ENCODE measurements at regions not wholly inside any gene's neighbourhood (a gene's known extent, or its start where the extent isn't known, plus 50 kb on each side); places are given as distances from the start of the nearest gene placed in this dataset.

GRCh38 chr2:30332791-30333453 is 101.6 kb downstream of the LBH start:
- H3K27ac ChIP-seq, result no peak overlapping the region

GRCh38 chr2:30334762-30335363 is 103.5 kb downstream of the LBH start:
- DNase-seq (no peak), ATAC-seq (peak in 1 of 2 donors; percentile 10)
- Histone ChIP-seq H3K9me3 (no peaks in the 10 kb centered on the region), H3K4me1 (peaks cover 30% of the 10 kb centered on the region), H3K27ac (peak overlapping the region; percentile 24), H3K36me3 (no peaks in the 10 kb centered on the region), H3K27me3 (ENCODE audit: low read depth) (no peaks in the 10 kb centered on the region), H3K4me3 (no peak overlapping the region)
- peak; percentile 20 for TF ChIP-seq CTCF (IDR thresholded peaks at IDR 0.05)
- intact Hi-C loops (cut with DNase I), result no loop called here

More at GRCh38 chr2:30332791-30333453, 101.6 kb downstream of the LBH start:
- no peaks in the 10 kb centered on the region for H3K36me3 ChIP-seq
- H3K4me1 ChIP-seq, result peaks cover 30% of the 10 kb centered on the region
- H3K4me3 ChIP-seq, result no peak overlapping the region
- no peak for TF ChIP-seq CTCF (IDR thresholded peaks at IDR 0.05)
- H3K9me3 ChIP-seq, result no peaks in the 10 kb centered on the region
- DNase-seq (no peak), ATAC-seq (no peak)
- H3K27me3 ChIP-seq (ENCODE audit: low read depth), result no peaks in the 10 kb centered on the region
- intact Hi-C loops (cut with DNase I), result no loop called here

- Histone ChIP-seq H3K27ac (no peak overlapping the region), H3K9me3 (no peaks in the 10 kb centered on the region), H3K36me3 (no peaks in the 10 kb centered on the region), H3K27me3 (ENCODE audit: low read depth) (no peaks in the 10 kb centered on the region), H3K4me3 (no peak overlapping the region), H3K4me1 (peaks cover 30% of the 10 kb centered on the region)
- DNase-seq (no peak), ATAC-seq (no peak)
- intact Hi-C loops (cut with DNase I), result no loop called here
- TF ChIP-seq CTCF (IDR thresholded peaks at IDR 0.05), result no peak
Observed at GRCh38 chr2:30336084-30336483, 104.8 kb downstream of the LBH start.

- Histone ChIP-seq H3K27ac (peak overlapping the region; percentile 72), H3K27me3 (ENCODE audit: low read depth) (no peaks in the 10 kb centered on the region), H3K4me3 (no peak overlapping the region), H3K9me3 (no peaks in the 10 kb centered on the region), H3K4me1 (peaks cover 30% of the 10 kb centered on the region), H3K36me3 (no peaks in the 10 kb centered on the region)
- DNase-seq (no peak), ATAC-seq (peak; percentile 57 to 60)
- intact Hi-C loops (cut with DNase I), result no loop called here
- no peak for TF ChIP-seq CTCF (IDR thresholded peaks at IDR 0.05)
Observed at GRCh38 chr2:30336978-30337841, 105.9 kb downstream of the LBH start.

GRCh38 chr2:30338475-30338874 is 107.1 kb downstream of the LBH start:
- peaks cover 30% of the 10 kb centered on the region for H3K4me1 ChIP-seq
- no peak overlapping the region for H3K4me3 ChIP-seq
- no peaks in the 10 kb centered on the region for H3K27me3 ChIP-seq (ENCODE audit: low read depth)
- peaks cover 4% of the 10 kb centered on the region for H3K9me3 ChIP-seq
- intact Hi-C loops (cut with DNase I), result no loop called here
- H3K36me3 ChIP-seq, result no peaks in the 10 kb centered on the region
- DNase-seq, result no peak
- no peak for TF ChIP-seq CTCF (IDR thresholded peaks at IDR 0.05)
- ATAC-seq, result no peak
- H3K27ac ChIP-seq, result no peak overlapping the region

Data from lower lobe of right lung (tissue), 2 donors.